Upper lobe of right lung (tissue), 1 donor: ENCODE measurements at regions not wholly inside any gene's neighbourhood (a gene's known extent, or its start where the extent isn't known, plus 50 kb on each side); places are given as distances from the start of the nearest gene placed in this dataset.

ENCODE experiments used
- ATAC-seq: fragments of 200-7000 bp; cut with Tn5 transposase; one replicate; pipeline ENCODE4 v1.9.1; 2020; ENCODE audit warnings: mild to moderate bottlenecking, moderate library complexity
- DNase-seq: peaks from one replicate; pipeline ENCODE4 v3.0.0-alpha.2; 2020
- H3K27ac ChIP-seq: fragments of 200-600 bp; one replicate; pipeline ENCODE4 v1.8.0; 2022
- H3K27me3 ChIP-seq: fragments of 200-600 bp; one replicate; pipeline ENCODE4 v1.8.0; 2022; ENCODE audit warnings: mild to moderate bottlenecking
- H3K36me3 ChIP-seq: fragments of 200-600 bp; one replicate; pipeline ENCODE4 v1.8.0; 2022
- H3K4me1 ChIP-seq: fragments of 200-600 bp; one replicate; pipeline ENCODE4 v1.8.0; 2022
- H3K4me3 ChIP-seq: fragments of 200-600 bp; one replicate; pipeline ENCODE4 v1.8.0; 2022; ENCODE audit warnings: mild to moderate bottlenecking
- H3K9me3 ChIP-seq: fragments of 200-600 bp; one replicate; pipeline ENCODE4 v1.8.0; 2022
- CTCF ChIP-seq: fragments of 200-600 bp; IDR thresholded peaks from one replicate; pipeline ENCODE4 v1.8.0; 2022; ENCODE audit warnings: antibody characterized with exemption
- intact Hi-C: fragments of 100-400 bp; cut with DNase I; formaldehyde crosslinking; loops from one replicate; pipeline ENCODE4 v1.11.0; 2022
- donor health status: DM: no; HTN: yes; CAD: no; lungs with severe emphysema.

- TF ChIP-seq CTCF = no peak
- no peak overlapping the region for H3K27ac ChIP-seq
- ATAC-seq (no peak), DNase-seq (no peak)
- H3K27me3 ChIP-seq = peaks cover 11% of the 10 kb centered on the region
- intact Hi-C loops = no loop called here
- no peaks in the 10 kb centered on the region for H3K9me3 ChIP-seq
- H3K4me1 ChIP-seq = peaks cover 9% of the 10 kb centered on the region
- H3K4me3 ChIP-seq = no peak overlapping the region
- no peaks in the 10 kb centered on the region for H3K36me3 ChIP-seq
These were observed 71.1 kb upstream of the TMEM97 start for GRCh38 chr17:28247671-28248555.

- H3K4me3 ChIP-seq = no peak overlapping the region
- no peaks in the 10 kb centered on the region for H3K36me3 ChIP-seq
- DNase-seq (no peak), ATAC-seq (no peak)
- no peaks in the 10 kb centered on the region for H3K9me3 ChIP-seq
- H3K27me3 ChIP-seq = peaks cover 20% of the 10 kb centered on the region
- TF ChIP-seq CTCF = no peak
- intact Hi-C loops = no loop called here
- no peak overlapping the region for H3K27ac ChIP-seq
- peaks cover 9% of the 10 kb centered on the region for H3K4me1 ChIP-seq
These were observed 69.3 kb upstream of the TMEM97 start for GRCh38 chr17:28249706-28250105.

GRCh38 chr17:28252436-28252835 is 66.6 kb upstream of the TMEM97 start:
- intact Hi-C loops = no loop called here
- Histone ChIP-seq H3K27me3 (peaks cover 20% of the 10 kb centered on the region), H3K9me3 (no peaks in the 10 kb centered on the region)

GRCh38 chr17:28253663-28254062 is 65.3 kb upstream of the TMEM97 start:
- TF ChIP-seq CTCF = no peak
- Histone ChIP-seq H3K4me3 (no peak overlapping the region), H3K27me3 (peaks cover 20% of the 10 kb centered on the region), H3K9me3 (no peaks in the 10 kb centered on the region), H3K36me3 (no peaks in the 10 kb centered on the region), H3K4me1 (peaks cover 9% of the 10 kb centered on the region), H3K27ac (no peak overlapping the region)
- no peak for ATAC-seq
- intact Hi-C loops = no loop called here
- no peak for DNase-seq

More at GRCh38 chr17:28252436-28252835, 66.6 kb upstream of the TMEM97 start:
- no peak for ATAC-seq
- Histone ChIP-seq H3K4me3 (no peak overlapping the region), H3K27ac (no peak overlapping the region), H3K36me3 (no peaks in the 10 kb centered on the region), H3K4me1 (peaks cover 9% of the 10 kb centered on the region)
- no peak for DNase-seq
- no peak for TF ChIP-seq CTCF

- TF ChIP-seq CTCF = no peak
- intact Hi-C loops = no loop called here
- H3K27ac ChIP-seq = no peak overlapping the region
- no peak overlapping the region for H3K4me3 ChIP-seq
- H3K9me3 ChIP-seq = no peaks in the 10 kb centered on the region
- H3K36me3 ChIP-seq = no peaks in the 10 kb centered on the region
- DNase-seq = no peak
- peaks cover 20% of the 10 kb centered on the region for H3K27me3 ChIP-seq
- ATAC-seq = no peak
- peaks cover 9% of the 10 kb centered on the region for H3K4me1 ChIP-seq
These were observed 63.4 kb upstream of the TMEM97 start for GRCh38 chr17:28255616-28256015.
